Right atrium auricular region (tissue), 2 donors: ENCODE measurements at regions not wholly inside any gene's neighbourhood (a gene's known extent, or its start where the extent isn't known, plus 50 kb on each side); places are given as distances from the start of the nearest gene placed in this dataset.

ENCODE experiments used
- DNase-seq: peaks from one replicate; pipeline ENCODE4 v3.0.0-alpha.2; 2019; ENCODE audit warnings: low spot score
- H3K27ac ChIP-seq, 2 donors: fragments of 200-600 bp; sonication (generic); 1 replicate in 1 of 2; 2 replicates in 1 of 2; pipeline ENCODE4 v1.5.1; 2016 to 2019
- H3K27me3 ChIP-seq, 2 donors: fragments of 200-600 bp; sonication (generic); one replicate each; pipeline versions ENCODE4 v1.5.1 to v1.6.0; 2017 to 2019
- H3K36me3 ChIP-seq: fragments of 200-600 bp; sonication (generic); one replicate; pipeline ENCODE4 v1.5.1; 2016
- H3K4me1 ChIP-seq, 2 donors: fragments of 200-600 bp; sonication (generic); one replicate each; pipeline versions ENCODE4 v1.5.1 to v1.6.0; 2017 to 2019
- H3K4me3 ChIP-seq, 2 donors: fragments of 200-600 bp; sonication (generic); 1 replicate in 1 of 2; 2 replicates in 1 of 2; pipeline ENCODE4 v1.5.1; 2017 to 2019; ENCODE audit warnings: mild to moderate bottlenecking in 1 of 2, moderate library complexity in 1 of 2
- H3K9me3 ChIP-seq, 2 donors: fragments of 200-600 bp; sonication (generic); one replicate each; pipeline ENCODE4 v1.5.1; 2019
- CTCF ChIP-seq, 2 donors: fragments of 200-600 bp; sonication (generic); IDR thresholded peaks; one replicate each; pipeline ENCODE4 v1.5.1; 2019; ENCODE audit warnings: antibody characterized with exemption in 2 of 2

- Histone ChIP-seq H3K4me1 (no peaks in the 10 kb centered on the region), H3K9me3 (no peaks in the 10 kb centered on the region), H3K4me3 (no peak overlapping the region), H3K27ac (no peak overlapping the region), H3K36me3 (no peaks in the 10 kb centered on the region), H3K27me3 (no peaks in the 10 kb centered on the region)
- no peak for DNase-seq
- TF ChIP-seq CTCF (IDR thresholded peaks at IDR 0.05): no peak
Observed at GRCh38 chr2:123157016-123157415, 868.1 kb upstream of the CNTNAP5 start.

- H3K9me3 ChIP-seq: no peaks in the 10 kb centered on the region
- no peaks in the 10 kb centered on the region for H3K36me3 ChIP-seq
- DNase-seq: no peak
Observed at GRCh38 chr2:123162400-123163016, 862.6 kb upstream of the CNTNAP5 start.

DNA sequence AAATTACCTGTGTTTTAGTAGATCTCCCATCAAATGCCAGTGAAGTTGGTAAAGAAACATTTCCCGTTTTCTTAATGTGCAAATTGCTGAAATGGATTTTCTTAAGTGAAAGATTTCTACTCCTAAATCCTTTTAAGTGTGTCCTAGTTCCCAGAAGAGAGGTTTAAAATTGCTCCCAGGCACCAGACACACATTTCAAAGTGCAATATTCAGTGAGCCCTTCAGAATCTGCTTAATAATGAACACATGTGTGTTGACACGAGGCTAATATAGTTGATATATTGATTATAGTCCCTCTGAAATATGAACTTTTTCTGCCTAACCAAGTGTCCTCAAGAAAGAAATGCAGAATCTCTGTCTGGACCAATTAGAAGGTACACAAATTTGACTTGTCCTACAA is 861.7 kb upstream of the CNTNAP5 start:
- Histone ChIP-seq H3K27me3 (no peaks in the 10 kb centered on the region), H3K36me3 (no peaks in the 10 kb centered on the region), H3K4me1 (no peaks in the 10 kb centered on the region), H3K4me3 (no peak overlapping the region), H3K27ac (no peak overlapping the region), H3K9me3 (peaks cover 0 to 1% of the 10 kb centered on the region in 2 donors)
- no peak for TF ChIP-seq CTCF (IDR thresholded peaks at IDR 0.05)
- no peak for DNase-seq

More at GRCh38 chr2:123162400-123163016, 862.6 kb upstream of the CNTNAP5 start:
- TF ChIP-seq CTCF (IDR thresholded peaks at IDR 0.05): no peak
- Histone ChIP-seq H3K27ac (no peak overlapping the region), H3K4me1 (no peaks in the 10 kb centered on the region), H3K27me3 (no peaks in the 10 kb centered on the region), H3K4me3 (no peak overlapping the region)

- DNase-seq: no peak
- TF ChIP-seq CTCF (IDR thresholded peaks at IDR 0.05): no peak
- no peaks in the 10 kb centered on the region for H3K36me3 ChIP-seq
Observed at GRCh38 chr2:123164216-123164615, 860.9 kb upstream of the CNTNAP5 start.

DNA sequence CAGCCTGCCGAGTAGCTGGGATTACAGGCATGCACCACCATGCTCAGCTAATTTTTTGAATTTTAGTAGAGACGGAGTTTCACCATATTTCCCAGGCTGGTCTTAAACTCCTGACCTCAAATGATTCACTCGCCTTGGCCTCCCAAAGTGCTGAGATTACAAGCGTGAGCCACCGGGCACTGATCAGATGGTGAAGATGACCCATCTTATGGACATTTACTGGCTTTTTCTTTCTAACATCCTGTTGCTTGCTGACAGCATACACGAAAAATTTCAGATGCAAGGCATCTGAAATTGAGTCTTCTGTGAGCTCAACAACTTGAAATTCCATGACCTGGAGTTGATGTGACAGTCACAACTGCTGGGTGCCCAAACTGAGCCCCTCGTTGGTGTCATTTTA is 859.5 kb upstream of the CNTNAP5 start:
- Histone ChIP-seq H3K36me3 (no peaks in the 10 kb centered on the region), H3K4me1 (no peaks in the 10 kb centered on the region), H3K9me3 (peaks cover 0 to 5% of the 10 kb centered on the region in 2 donors), H3K27me3 (no peaks in the 10 kb centered on the region), H3K27ac (no peak overlapping the region), H3K4me3 (no peak overlapping the region)
- no peak for DNase-seq
- no peak for TF ChIP-seq CTCF (IDR thresholded peaks at IDR 0.05)

More at GRCh38 chr2:123164216-123164615, 860.9 kb upstream of the CNTNAP5 start:
- Histone ChIP-seq H3K4me1 (no peaks in the 10 kb centered on the region), H3K27me3 (no peaks in the 10 kb centered on the region), H3K9me3 (peaks cover 0 to 5% of the 10 kb centered on the region in 2 donors), H3K27ac (no peak overlapping the region), H3K4me3 (no peak overlapping the region)

DNA sequence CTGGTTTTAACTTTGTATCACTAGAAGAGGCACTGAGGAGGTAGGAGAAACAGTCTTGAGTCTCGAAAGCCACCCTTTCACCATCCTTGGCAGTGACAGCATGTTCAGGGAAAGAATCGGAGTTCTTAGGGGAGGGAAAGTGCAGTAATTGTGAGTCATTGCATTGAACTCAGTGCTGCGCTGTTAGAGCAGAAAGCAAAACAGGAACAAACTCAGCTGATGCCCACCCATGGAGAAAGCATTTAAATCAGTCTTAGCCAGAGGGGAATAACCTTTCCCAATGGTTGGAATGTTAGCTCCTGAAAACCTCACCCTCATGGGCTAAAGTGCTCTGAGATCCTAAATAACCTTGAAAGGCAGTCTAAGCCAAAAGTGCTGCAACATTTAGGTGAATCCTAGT is 845.6 kb upstream of the CNTNAP5 start:
- TF ChIP-seq CTCF (IDR thresholded peaks at IDR 0.05): no peak
- H3K9me3 ChIP-seq: no peaks in the 10 kb centered on the region
- DNase-seq: no peak

More for the DNA sequence above, 845.6 kb upstream of the CNTNAP5 start:
- Histone ChIP-seq H3K27ac (no peak overlapping the region), H3K4me3 (no peak overlapping the region), H3K4me1 (no peaks in the 10 kb centered on the region), H3K27me3 (no peaks in the 10 kb centered on the region), H3K36me3 (no peaks in the 10 kb centered on the region)
